T-helper 22 cell (primary cell): ENCODE measurements at regions not wholly inside any gene's neighbourhood (a gene's known extent, or its start where the extent isn't known, plus 50 kb on each side); places are given as distances from the start of the nearest gene placed in this dataset.

ENCODE experiments used
- DNase-seq: peaks from one replicate; pipeline ENCODE4 v3.0.0-alpha.2; 2020; ENCODE audit warnings: low read depth

DNA sequence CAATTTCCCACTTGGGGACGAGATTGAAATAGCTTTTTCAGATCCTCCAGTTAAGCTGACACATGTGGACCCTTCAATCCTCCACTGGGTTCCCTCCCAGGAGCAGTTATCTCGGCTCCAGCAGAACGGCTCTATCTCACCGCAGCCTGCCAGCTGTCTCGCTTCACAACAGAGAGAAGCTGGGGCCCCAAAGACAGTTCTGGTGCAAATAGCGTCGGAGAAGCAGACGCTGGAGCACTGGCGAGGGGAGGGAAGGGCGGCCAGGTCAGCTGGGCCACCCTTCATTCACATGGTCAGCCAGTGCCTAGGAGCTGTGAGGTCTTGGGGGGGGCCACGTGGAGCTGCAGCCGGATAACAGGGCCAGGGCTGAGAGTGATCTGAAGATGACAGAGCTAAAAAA, 141.3 kb upstream of the SDK2 start:
- DNase-seq = no peak

DNA sequence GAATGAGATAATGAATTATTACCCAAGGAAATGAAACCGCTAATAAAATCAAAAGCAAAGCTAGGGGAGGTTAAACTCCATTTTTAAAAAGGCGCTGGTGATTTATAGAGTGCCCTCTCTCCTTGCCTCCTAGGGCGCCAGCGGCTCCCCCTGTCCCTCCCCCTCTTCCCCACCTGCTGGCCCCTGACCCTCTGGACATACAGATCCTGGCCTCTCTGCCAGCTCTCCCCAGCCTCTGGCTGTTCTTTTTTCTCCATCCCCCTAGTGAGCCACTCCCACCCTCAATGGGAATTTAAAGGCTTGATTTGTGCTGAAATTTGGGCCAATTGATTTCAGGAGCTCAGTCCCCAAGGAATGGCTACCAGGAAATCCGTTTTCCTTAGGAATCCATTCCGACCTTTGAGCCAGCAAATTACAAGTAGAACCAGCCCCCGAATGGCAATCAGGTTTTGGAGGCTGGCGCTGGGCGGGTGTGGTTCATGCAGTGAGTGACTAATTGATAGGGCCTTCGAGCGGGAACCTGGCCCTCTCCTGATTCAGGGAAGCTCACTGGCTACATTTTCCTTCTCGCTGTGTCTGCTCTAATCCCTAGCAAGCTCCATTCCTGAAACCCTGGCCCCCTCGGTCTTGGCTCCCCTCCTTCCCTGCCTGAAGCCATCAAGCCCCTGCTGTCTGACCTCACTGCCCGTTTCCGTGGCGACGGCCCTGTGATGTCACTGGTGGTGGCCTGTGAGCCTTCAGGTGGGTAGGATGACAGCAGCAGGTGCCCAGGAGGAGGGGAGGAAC, 141.9 kb upstream of the SDK2 start:
- DNase-seq = no peak

DNA sequence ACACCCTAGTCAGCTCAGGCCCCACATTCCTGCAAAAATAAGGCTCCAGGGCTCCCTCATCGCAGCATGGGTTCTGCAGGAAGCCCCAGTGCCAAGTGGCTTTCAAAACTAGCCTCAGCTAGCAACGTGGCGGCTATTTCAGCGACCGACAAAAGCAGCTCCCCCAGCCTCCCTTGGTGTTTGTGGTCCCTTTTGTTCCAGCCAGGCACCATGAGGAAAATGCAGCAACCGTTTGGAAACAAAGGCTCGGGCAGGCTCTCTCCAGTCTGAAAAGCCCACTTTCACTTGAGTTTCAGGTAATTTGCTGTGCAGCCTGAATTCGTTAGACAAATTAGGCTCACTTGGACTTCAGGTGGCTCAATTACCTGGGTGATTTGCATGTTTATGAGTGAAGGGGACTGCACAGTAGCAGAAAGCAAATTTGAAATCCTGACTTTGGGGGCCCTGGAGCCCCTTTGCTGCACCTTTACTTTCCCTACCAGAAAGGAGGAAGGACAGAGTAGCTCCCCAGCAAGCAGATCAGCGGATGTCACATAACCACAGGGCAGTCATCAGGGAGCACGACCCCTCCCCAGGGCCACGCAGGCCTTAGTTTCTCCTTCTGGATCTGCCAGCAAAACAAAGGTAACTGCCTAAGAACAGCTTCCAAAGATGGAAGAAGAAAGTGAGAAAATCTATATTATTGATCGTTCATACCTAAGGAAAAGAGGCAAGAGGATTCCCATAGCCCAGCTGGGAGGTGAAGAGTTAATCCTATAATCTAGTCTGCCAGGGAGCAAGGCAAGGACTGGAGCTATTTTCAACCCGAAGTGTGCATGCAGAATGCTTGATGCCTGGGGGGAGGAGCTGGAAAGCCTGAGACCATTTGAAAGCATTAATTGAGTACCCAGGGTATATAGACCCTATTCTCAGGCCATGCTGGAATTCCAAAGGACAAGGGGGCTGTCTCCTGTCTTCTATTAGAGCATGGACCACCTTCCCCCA, 143.1 kb upstream of the SDK2 start:
- no peak for DNase-seq

DNA sequence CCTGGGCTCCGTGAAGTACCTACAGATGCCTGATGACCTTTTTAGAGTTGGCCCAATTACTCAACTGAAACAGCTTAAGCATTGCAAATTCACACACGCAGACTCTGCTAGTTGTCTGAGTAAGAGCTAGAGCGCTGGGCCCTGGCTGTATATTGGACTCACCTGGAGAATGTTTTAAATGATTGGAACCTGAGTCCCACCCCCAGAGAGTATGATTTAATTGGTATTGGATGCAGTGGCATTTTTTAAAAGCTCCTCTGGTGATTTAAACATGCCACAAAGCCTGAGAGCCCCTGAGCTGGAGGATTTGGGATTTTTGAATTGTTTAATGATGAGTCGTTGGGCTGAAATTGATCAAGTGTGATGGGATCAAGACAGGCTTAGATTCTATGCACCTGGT, 143.9 kb upstream of the SDK2 start:
- DNase-seq = no peak

DNA sequence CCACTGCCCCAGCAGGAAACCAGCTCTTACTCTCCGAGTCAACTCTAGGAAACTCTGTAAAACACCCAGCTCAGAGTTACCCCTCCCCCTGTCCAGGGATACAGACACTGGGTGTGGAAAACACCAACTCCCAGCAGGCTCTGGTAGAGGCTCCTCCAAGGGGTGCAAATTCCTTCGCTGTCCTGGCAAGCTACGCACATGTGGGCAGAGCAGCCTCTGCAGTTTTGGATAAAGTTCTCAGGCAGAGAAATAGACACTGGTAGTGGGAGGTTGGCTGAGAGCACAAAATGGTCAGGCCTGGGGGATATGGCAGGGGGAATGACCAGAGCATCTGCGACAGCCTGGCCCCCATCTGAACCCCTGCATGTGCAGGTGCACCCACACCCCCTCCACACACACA, 146.9 kb upstream of the SDK2 start:
- DNase-seq = no peak

DNA sequence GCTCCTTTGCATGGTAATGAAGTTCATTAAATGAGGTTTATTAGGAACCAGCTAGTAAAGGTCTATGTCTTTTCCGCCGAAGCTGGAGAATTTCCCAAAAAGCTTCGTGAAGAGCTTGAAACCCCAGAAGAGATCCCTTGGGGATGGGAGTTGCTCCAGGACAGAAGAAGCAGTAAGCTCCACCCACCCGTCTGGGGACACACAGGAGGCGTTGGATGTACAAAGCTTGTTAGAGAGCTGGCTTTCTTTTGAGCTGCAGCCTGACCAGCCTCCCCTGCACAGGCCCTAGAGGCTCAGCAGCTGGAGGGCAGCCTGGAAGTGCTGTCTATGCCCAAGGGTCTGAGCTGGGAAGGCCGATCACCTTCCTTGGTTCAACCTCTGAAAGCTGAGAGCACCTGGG, 147.4 kb upstream of the SDK2 start:
- DNase-seq = no peak

DNA sequence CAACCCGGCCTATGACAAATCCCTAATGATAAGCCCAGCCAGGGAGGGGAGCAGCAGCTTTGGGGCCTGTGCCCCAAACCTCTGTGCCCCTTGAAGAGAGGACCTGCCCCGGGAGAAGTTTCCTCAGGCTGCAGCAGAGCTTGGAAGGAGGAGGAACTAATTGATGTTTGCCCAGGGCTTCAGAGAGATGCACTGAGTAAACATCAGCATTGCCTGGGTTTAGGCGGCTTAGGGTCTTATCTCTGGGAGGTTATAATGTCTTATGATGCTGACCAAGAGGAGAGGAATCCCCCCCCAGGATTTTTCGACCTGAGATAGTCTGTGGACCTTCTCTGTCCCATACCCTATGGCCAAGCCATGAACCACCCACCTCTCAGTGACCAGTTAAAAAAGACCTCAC, 148.7 kb upstream of the SDK2 start:
- DNase-seq = no peak

DNA sequence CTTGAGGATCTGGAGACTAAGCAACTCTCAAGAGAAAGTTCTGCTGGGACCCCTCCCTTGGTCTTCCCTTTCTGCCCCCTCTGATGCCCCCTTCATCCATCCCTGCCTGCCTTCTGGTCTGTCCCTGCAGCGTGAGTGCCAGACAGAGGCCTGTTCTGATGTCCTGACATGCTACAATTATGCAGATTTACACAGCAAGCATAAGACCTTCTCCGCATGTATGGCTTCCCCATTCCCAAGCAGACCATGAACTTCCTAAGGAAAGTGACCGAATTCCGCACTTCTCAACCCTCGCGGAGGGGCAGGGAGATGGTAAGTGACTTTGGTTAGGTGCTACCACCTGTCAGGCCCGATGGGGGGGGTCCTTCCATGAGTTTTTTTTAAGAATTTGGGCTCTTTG, 150.1 kb upstream of the SDK2 start:
- DNase-seq = no peak

DNA sequence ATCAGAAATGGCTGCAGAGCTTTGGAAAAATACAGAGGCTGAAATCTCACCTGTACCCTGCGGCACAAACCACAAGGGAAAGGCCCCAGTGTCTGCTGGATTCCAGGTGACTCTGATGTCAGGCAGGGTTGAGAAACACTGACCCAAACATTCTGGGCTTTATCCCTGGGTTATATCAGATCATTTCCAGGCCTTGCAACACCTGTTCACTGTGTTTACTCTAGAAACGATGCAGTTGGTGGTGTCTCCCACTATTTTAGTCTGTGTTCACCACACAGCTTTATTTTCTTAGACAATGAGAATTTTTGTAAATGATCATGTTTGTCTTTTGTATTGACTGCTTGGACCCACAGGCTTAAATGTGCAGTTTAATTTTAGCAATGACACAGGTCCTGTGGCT, 151.5 kb upstream of the SDK2 start:
- DNase-seq = no peak

DNA sequence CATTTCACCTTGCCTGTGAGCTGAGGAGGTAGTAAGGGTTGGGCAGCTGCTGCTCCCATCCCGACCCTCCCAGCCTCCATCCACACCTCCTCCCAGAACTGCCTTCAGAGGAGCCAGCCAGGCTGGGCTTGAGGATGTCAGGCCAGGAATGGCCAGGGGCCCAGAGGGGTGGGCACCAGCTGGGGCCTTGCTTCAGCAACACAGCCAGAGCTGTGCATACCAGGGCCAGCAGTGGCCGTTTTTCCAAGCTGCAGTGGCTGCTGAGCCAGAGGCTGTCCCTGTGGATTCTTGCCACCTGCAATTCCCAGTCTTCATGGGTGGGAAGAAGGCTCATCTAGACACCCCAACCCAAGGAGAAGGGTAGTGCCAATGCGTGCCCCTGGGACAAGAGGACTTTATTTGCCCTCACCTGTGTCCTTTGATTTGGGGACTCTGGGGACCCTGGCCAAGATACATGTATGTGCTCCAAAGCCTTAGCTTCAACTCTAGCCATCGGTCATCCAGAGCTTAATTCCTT, 153.4 kb upstream of the SDK2 start:
- no peak for DNase-seq

DNA sequence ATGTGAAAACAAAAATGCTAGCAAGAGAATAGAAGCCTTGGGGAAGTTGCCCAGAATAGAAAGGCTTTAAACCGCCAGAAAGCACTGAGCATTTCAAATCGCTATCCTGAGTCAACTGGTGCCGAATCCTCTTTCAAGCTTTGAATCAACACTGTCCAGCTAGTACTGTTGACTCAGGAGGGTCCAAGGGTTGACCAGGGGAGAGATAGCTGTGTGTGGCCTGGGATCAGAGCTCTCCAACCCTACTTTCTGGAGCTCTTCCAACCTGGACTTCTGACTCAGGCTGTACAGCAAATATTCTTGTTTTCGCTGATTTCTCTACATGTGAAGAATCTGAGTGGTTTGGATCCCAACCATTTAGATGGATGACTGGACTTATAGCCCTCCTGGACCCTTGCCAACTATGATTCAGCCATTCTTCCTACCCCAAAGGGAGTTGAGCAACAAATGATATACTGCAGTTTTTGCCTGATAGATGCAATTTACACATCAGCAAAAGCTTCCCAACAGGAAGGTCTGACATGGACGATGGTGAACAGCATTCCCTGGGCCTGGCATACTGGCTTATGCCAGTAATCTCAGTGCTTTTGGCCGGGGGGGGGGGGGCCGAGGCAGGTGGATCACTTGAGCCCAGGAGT, 154.0 kb upstream of the SDK2 start:
- no peak for DNase-seq

DNA sequence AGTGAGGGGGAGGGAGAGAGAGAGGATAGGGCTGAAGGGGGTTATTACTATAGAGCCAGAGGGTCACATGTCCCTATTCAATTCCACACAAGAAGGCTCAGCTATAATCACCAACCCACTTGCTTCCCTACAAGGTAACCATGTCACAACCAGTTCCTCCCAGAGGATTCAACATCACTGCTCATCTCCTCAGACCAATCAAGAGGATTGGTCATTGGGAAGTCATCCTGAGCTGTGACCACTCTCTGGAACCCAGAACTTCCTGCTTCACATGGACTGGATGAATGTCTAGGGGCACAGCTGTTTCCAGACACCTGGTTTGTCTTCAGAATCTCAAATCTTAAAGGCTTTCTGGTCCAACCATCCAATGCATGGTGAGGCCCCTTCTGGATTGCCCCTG, 154.9 kb upstream of the SDK2 start:
- DNase-seq = no peak

DNA sequence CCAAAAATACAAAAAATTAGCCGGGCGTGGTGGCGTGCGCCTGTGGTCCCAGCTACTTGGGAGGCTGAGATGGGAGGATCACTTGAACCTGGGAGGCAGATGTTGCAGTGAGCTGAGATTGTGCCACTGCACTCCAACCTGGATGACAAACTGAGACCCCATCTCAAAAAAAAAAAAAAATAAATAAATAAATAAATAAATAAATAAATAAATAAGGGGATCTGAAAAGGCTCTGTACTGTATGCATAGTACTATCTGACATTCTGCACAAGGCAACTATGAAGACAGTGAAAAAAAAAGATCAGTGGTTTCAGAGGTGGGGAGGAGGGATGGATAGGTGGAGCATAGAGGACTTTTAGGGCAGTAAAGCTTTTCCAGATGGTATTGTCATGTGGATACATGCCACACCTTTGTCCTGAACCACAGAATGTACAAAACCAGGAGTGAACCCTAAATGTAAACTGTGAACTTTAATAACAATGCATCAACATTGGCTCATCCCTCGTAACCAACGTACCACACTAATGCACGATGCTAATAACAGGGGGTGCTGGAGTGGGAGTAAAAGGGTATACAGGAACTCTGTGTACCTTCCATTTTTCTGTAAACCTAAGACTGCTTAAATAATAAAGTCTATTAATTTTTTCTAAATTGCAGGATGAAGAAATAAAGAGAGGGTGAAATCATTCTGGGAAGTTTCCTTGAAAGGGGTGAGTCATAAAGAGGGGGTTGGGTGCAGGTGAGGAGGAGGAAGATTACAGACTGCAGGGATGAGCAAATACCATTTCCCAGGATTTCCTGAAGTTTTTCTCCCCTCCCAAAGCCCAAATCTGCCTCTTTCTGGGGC, 155.8 kb upstream of the SDK2 start:
- DNase-seq = no peak

DNA sequence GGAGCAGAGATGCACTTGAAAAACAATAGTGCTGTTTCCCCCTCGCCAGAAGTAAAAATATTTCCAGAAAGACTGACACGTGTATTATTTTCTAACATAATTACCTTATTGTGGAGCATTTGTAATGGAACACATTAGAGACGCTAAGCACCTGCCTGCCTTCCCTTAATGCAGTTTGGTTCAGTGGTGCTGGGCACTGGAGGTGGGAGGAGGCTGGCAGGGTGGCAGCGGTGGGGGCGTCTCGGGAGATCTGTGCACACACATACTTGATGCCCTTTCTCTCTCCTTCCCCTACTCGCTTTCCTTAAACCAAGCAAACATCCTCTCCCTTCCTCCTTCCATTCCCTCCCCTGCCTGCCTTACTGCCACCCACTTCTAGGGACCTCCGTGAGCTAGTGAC, 156.6 kb upstream of the SDK2 start:
- no peak for DNase-seq

DNA sequence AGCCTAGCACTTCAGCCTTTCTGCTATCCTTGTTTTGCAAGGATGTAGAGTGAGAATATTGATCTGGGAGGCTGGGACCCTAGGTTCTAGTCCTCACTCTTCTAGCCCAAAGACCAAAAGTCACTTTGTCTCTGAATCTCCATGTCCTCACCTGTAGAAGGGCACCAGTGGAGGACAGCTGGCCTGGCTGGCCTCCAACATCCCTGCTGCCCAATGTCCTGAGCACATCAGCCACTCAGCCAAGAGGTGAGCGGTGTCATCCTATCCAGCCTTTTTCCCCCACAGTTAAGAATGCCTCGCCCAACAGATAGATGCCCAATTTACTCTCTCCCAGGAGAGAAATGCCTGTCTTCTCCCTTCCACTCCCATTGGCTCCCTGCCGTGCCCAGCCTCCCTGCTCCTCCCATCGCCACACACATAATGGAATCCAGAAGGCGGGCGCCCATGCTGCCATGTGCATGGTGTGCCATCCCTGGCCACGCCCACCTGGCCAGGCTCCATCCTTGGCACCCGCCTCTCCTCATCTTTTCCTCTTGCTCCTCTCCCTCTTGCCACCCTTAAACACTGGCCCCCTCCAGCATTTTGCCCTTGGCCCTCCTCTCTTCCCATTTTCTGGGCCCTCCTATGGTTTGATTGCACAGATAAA, 157.3 kb upstream of the SDK2 start:
- no peak for DNase-seq

DNA sequence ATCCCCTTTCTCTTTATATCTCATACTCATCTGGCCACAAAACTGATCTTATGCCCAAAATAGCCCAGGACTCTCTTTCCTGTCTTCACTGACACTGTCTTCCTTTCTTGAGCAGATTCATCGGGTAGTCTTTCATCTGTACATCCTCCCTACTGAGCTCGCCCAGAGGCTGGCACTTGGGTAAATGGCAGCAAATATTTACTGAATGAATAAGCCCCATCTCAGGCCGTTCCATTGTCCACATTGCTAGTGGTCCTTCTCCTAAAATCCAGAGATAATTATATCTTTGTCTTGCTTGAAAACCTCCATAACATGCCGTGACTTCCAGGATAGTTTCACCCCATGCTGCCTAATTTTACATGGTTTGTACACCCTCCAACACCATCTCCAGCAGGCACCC, 158.1 kb upstream of the SDK2 start:
- no peak for DNase-seq

DNA sequence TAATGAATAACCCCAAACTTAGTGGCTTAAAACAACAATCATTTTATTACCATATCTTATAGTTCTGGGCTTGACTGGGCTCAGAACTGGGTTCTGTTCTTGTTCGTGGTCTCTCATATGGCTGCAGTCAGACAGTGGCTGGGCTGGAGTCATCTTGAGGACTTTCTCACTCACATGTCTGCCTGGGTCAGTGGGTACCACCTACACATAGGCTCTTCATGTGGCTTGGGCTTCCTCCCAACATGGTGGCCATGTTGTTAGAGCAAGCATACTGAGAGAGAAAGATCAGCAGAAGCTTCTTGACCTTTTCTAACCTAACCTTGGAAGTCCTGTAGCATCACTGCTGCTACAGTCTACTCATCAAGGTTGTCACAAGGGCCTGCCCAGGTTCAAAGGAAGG, 158.6 kb upstream of the SDK2 start:
- no peak for DNase-seq

DNA sequence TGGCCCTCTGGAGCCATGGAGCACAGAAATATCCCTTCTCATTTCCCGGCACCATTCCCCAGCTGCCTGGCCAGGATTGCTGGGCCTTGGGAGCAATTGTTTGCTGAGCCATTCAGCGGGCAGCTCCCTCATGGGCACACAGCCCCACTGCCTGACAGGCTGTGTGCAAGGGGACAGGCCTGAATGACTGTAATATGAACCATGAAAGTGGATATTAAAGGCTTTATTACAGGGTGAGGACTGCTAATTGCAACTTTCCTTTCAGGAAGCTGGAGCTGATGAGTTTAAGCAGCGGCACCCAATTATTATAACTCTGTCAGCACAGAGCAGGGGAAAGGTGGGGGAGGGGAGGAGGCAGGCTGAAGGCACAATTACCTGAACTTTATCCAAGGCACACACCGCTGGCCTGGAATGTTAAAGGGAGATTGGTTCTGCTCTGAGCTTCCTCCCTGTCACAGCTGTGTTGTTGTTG, 159.8 kb upstream of the SDK2 start:
- DNase-seq = no peak

DNA sequence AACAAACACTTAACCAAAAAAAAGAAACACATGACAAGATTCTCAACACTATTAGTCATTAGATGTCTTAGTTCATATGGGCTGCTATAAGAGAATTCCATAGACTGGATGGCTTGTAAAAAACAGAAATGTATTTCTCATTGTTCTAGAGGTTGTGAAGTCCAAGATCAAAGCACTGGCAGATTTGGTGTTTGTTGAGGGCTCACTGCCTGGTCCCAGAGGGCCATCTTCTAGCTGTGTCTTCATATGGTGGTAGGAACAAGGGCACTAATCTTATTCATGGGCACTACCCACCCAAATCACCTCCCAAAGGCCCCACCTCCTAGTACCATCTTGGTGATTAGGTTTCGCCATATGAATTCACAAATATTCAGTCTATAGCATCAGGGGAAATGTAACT, 162.5 kb upstream of the SDK2 start:
- DNase-seq = no peak

DNA sequence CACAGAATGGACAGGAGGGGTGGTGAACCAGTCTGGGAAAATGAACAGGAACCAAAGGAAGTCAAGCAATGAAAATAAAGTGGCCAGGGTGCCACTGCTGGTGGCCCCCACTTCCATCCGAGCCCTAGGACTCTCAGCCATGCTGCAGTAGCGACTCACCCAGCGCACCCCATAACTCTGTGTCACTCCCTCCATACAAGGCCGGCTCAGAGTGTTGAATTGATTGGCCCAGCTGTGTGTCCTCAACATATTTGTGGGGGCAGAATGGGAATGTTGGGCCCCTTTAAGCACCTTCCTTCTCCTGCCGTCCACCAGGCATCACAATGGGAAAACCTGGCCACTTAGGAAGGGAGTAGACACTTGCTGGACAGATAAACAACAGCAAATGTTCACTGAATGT, 169.0 kb upstream of the SDK2 start:
- no peak for DNase-seq

DNA sequence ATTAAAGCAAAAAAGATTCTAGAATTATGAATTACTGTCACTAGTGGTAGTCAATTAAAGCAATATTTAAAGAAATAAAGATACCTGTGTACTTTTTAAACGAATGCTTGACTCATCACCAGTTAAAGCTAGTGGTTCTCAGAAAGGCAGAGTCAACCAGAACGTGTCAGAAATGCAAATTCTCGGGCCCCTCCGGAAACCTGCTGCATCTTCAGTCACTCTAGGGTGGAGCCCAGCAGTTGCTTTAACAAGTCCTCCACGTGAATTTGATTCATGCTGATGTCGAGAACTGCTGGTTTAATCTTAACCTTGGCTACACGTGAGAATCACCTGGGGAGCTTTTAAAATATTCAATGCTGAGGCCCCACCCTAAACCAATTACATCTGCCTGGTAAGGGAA, 169.8 kb upstream of the SDK2 start:
- no peak for DNase-seq
